Fibroblast of pulmonary artery (primary cell): ENCODE measurements at regions not wholly inside any gene's neighbourhood (a gene's known extent, or its start where the extent isn't known, plus 50 kb on each side); places are given as distances from the start of the nearest gene placed in this dataset.

Experiments
- DNase-seq: peaks from one replicate; pipeline ENCODE4 v3.0.0-alpha.2; 2010; ENCODE audit warnings: low read depth
- H3K4me3 ChIP-seq: replicated peaks from 2 replicates; pipeline ENCODE4 v1.5.1; 2011; ENCODE audit warnings: low read depth, mild to moderate bottlenecking, control low read depth, low read length, moderate library complexity
- TF ChIP-seq, protein P1 (sequence below): IDR thresholded peaks from 2 replicates; pipeline ENCODE4 v1.5.1; 2011; ENCODE audit warnings: mild to moderate bottlenecking, control low read depth, low read length, inconsistent platforms; ENCODE audit errors: missing control alignments

DNA sequence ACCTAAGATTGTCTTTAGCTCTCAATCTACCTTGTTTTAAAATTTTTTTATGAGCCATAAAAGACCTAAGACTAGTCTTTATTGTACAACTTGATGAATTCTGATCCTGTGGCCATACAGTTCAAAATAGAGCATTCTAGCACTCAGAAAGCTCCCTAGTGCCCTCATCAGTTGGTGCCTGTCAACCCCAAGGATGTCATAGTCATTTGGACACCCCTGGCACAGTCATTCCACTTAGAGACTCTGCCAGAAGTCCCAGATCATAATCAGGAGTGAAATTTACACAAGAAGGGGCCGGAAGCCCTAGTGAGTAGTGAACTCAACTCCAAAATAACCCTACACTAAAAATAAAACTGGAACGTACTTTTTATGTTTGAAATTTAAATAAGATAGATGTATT lies 80.0 kb upstream of the INSIG1 start:
- TF ChIP-seq, protein P1, sequence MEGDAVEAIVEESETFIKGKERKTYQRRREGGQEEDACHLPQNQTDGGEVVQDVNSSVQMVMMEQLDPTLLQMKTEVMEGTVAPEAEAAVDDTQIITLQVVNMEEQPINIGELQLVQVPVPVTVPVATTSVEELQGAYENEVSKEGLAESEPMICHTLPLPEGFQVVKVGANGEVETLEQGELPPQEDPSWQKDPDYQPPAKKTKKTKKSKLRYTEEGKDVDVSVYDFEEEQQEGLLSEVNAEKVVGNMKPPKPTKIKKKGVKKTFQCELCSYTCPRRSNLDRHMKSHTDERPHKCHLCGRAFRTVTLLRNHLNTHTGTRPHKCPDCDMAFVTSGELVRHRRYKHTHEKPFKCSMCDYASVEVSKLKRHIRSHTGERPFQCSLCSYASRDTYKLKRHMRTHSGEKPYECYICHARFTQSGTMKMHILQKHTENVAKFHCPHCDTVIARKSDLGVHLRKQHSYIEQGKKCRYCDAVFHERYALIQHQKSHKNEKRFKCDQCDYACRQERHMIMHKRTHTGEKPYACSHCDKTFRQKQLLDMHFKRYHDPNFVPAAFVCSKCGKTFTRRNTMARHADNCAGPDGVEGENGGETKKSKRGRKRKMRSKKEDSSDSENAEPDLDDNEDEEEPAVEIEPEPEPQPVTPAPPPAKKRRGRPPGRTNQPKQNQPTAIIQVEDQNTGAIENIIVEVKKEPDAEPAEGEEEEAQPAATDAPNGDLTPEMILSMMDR: no peak
- no peak overlapping the region for H3K4me3 ChIP-seq
- DNase-seq: no peak

DNA sequence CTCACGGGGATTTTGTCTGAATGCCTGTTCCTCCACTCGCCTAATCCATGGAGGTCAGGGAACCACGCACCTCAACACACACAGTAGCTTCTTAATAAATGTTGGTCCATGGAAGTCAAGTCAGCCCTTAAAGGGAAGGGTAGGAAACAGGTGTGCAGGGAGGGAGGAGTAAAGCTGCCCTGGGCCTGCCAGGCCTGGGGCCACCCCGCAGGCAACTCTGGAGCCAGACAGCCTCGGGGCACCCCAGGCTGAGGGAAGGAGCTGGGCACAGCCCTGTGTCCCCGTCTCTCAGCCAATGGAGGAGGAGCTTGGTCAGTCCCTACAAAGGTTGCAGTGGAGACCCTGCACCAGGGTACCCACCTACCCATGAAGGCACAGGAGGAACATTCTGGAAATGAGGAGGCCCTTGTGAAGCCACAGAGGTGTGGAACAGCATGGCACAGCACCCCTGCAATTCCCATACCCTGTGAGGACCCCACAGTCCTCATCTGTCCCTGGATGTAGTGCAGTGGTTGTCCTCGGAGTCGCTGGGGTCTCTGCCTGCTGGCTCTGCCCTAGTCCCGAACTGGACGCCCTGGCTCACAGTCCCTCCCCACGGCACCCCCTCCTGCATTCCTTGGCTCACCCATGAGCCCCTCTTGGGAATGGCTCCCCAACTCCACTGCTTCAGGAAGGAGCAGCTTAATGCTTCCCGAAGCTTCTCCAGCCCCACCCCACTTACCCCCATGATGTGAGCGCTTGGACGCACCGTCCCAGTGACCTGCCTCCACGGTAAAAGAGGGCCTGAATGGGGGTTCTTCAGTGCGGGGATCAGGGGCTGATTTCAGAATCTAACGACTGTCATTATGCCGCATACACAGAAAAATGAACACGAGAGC lies 79.2 kb upstream of the INSIG1 start:
- H3K4me3 ChIP-seq: no peak overlapping the region
- DNase-seq: no peak
- TF ChIP-seq, protein P1: no peak

DNA sequence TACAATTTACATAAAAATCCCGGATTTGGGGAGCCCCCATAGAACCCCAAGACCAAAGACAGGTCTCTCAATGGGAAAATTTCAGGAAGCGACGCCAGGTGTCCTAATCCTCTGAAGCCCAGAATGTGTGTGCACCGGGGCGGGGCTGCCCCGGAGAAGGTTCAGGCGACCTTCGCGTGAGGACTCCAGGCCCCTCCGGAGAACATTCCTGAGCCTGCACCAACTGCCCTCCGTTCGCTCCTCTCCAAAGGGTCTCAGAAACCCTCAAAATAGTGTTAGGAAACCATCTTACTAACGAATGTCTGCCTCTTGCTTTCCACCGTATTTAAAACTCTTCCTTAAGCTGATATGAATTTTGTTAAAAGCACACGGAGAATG lies 78.5 kb upstream of the INSIG1 start:
- H3K4me3 ChIP-seq: no peak overlapping the region
- DNase-seq: no peak
- TF ChIP-seq, protein P1: no peak

DNA sequence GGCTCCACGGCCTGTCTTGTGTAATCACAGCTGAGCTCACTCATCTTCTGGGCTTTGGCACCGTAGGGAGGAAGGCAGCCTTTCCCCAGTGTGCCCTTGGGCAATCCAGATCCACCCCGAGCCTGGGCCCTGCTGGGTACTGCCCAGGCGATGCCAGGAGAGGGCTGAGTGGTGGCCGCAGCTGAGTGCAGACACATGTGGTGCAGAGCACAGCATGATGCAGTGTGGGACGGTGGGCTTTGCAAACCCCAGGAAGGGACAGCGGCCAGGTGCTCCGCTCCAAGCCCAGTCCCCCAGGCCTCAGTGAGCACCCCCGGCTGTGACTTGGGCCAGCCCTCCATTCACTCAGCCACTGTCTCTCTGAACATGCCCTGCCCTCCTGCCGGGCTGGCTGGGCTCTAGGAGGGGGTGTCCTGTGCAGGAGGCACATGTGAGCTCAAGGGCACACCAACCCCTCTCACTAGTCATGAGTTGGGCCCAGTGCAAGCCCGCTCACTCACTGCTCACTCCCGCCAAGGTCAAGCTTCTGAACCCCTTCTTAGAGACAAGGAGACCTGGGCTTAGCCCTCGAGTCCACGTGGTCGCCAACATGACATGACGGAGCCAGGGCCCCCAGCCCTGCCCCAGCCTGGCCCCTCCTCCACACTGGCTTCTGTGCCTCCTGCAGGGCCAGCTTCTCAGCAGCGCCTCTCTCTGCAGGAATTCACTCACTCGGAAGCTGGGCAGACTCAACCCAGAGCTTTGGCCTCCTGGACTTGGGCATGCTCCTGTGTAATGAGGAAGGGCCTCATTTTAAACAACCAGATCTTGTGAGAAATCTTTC lies 77.5 kb upstream of the INSIG1 start:
- no peak overlapping the region for H3K4me3 ChIP-seq
- TF ChIP-seq, protein P1: no peak
- DNase-seq: no peak

DNA sequence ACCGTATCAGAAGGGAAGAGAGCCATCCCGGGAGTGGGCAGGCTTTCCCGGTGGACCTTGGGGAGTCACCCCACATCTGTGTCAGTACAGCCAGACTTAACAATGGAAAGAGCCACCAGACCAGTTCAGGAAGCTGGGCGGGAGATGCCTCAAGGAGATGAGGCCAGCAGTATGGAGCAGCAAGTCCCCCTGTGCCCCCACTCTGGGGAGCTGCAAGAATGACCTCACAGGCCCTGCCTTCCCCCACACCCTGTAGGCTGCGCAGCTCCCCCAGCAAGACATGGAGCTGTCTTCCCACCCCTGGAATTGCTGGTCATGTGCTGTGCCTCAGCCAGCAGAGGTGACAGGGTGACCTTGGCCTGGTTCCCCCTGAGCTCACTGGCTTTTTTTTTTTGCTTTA lies 76.8 kb upstream of the INSIG1 start:
- no peak overlapping the region for H3K4me3 ChIP-seq
- TF ChIP-seq, protein P1: no peak
- DNase-seq: no peak

DNA sequence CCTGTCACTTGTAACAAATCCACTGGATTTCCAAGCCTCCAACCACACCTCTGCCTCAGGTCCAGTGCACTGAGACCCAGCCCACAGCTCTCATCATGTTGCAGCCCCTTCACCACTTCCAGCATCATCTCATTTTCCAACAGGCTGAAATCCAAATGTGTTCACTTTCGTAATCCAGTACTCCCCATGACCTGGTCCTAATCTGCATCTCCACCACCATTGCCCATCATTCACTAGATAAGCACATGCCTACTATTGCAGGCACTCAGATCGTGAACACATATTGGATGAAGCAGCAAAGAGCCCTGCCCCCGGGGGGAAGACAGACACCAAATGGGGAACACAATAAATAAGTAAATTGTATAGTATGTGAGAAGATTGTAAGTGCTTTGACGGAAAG lies 76.1 kb upstream of the INSIG1 start:
- no peak overlapping the region for H3K4me3 ChIP-seq
- TF ChIP-seq, protein P1: no peak
- DNase-seq: no peak
